ENCODE measurements at regions not wholly inside any gene's neighbourhood (a gene's known extent, or its start where the extent isn't known, plus 50 kb on each side); places are given as distances from the start of the nearest gene placed in this dataset.

- TF ChIP-seq, protein P1, sequence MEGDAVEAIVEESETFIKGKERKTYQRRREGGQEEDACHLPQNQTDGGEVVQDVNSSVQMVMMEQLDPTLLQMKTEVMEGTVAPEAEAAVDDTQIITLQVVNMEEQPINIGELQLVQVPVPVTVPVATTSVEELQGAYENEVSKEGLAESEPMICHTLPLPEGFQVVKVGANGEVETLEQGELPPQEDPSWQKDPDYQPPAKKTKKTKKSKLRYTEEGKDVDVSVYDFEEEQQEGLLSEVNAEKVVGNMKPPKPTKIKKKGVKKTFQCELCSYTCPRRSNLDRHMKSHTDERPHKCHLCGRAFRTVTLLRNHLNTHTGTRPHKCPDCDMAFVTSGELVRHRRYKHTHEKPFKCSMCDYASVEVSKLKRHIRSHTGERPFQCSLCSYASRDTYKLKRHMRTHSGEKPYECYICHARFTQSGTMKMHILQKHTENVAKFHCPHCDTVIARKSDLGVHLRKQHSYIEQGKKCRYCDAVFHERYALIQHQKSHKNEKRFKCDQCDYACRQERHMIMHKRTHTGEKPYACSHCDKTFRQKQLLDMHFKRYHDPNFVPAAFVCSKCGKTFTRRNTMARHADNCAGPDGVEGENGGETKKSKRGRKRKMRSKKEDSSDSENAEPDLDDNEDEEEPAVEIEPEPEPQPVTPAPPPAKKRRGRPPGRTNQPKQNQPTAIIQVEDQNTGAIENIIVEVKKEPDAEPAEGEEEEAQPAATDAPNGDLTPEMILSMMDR (conservative IDR thresholded peaks at IDR 0.05; ENCODE audit: low read length), result no peak
- TF ChIP-seq EZH2phosphoT487 (IDR thresholded peaks at IDR 0.05; ENCODE audit: borderline replicate concordance), result no peak
Measured at GRCh38 chr6:126949786-126950185, 168.7 kb upstream of the RSPO3 start.
